ENCODE measurements at regions not wholly inside any gene's neighbourhood (a gene's known extent, or its start where the extent isn't known, plus 50 kb on each side); places are given as distances from the start of the nearest gene placed in this dataset.

DNA sequence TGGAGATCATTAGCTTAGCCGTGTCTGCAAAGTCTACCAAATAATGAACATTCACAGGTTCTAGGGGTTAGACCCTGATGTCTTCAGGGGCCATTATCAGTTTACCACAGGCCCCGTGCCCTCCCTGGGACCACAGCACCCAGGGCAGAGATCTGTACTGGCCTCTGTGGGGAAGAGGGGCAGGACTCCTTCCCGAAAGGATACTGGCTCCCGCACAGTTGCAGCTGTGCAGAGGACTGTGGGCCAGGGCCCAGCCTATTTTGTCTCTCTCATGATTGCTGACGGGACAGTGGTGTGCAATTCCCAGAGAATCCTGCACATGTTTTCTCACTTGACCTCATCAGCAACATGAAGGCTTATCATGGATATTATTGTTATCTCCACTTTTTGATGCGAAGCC lies 243.9 kb downstream of the GLRX3 start:
- DNase-seq (no peak), ATAC-seq (no peak)
- peaks cover 7% of the 10 kb centered on the region for H3K9me3 Mint-ChIP-seq
- H3K4me3 Mint-ChIP-seq = no peak overlapping the region
- H3K4me1 Mint-ChIP-seq (ENCODE audit: low read depth) = no peaks in the 10 kb centered on the region
- H3K27me3 Mint-ChIP-seq (ENCODE audit: low read depth) = peaks cover 2% of the 10 kb centered on the region
- H3K36me3 Mint-ChIP-seq (ENCODE audit: insufficient read depth) = no peaks in the 10 kb centered on the region

DNA sequence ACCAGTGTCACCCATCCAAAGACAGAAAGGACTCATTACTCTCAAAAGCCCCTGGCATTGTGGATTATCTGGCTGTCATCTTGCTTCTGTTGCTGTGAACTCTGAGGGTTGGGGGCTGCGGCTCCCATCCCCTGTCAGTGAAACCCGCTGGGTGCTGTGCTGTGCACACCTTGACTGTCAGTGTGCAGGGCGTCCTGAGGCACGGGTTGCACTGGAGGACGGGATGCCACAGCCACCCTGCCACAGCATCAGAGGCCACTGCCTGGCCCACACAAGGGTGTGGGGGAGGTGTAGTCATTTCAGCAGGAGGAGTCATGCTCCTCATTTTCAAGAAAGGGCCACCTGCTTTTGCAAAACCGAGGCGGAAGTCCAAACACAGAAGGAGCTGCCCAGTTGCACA lies 245.8 kb downstream of the GLRX3 start:
- Mint-ChIP-seq H3K27me3 (ENCODE audit: low read depth) (peaks cover 2% of the 10 kb centered on the region), H3K4me3 (no peak overlapping the region), H3K36me3 (ENCODE audit: insufficient read depth) (no peaks in the 10 kb centered on the region), H3K4me1 (ENCODE audit: low read depth) (no peaks in the 10 kb centered on the region), H3K9me3 (peaks cover 15% of the 10 kb centered on the region)
- DNase-seq (no peak), ATAC-seq (no peak)

DNA sequence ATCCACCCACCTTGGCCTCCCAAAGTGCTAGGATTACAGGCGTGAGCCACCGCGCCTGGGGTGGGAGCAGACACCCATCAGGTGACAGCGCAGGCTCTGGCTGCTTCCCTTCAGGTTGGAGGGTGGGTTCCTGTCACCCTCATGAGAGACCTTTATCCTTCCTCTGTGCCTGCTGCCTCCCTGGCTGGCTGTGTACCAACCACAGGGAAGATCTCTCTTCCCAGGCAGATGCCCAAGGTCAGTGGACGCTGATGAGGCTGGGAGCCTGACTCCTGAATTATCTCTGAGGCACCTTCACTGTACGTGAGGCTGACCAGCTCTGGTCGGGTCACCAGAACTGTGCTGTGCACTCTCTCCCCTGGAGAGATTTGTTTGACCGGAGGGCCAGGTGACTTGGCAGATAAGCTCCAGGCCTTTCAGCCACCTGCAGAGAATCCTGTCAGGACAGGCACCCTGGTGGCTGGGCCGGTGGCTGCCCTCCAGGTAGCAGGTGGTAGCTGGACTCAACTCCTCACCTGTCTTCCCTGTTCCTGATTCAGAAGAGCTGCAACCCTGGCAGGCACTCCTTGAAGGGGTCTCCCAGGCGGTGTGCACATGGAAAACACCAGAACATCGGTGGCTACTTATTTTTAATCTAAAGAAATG lies 251.9 kb downstream of the GLRX3 start:
- H3K4me1 Mint-ChIP-seq (ENCODE audit: low read depth) = no peaks in the 10 kb centered on the region
- H3K36me3 Mint-ChIP-seq (ENCODE audit: insufficient read depth) = no peaks in the 10 kb centered on the region
- no peak for ATAC-seq
- no peak for DNase-seq
- H3K4me3 Mint-ChIP-seq = no peak overlapping the region
- peaks cover 19% of the 10 kb centered on the region for H3K9me3 Mint-ChIP-seq
- H3K27me3 Mint-ChIP-seq (ENCODE audit: low read depth) = peaks cover 6% of the 10 kb centered on the region

DNA sequence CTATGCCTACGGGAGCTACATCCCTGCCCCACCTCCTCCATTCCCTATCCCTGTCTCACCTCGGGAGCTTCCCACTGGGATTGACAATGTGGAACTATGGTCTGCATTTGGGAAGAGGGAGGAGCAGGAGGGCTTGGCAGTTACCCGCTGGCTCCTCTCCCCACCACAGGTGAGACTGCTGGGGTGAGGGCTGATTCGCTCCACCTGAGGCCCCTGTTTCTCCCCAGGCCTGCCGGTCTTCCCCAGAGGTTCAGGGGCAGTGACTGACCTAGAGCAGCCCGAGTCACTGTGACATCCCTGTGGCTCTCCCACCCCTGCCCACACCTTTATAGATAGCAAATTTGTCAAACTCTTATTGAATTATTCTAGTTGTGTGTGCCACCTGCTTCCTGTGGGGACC lies 252.6 kb downstream of the GLRX3 start:
- no peak for DNase-seq
- no peaks in the 10 kb centered on the region for H3K4me1 Mint-ChIP-seq (ENCODE audit: low read depth)
- no peak for ATAC-seq
- no peak overlapping the region for H3K4me3 Mint-ChIP-seq
- H3K9me3 Mint-ChIP-seq = peaks cover 21% of the 10 kb centered on the region
- H3K27me3 Mint-ChIP-seq (ENCODE audit: low read depth) = peaks cover 6% of the 10 kb centered on the region
- H3K36me3 Mint-ChIP-seq (ENCODE audit: insufficient read depth) = no peaks in the 10 kb centered on the region

DNA sequence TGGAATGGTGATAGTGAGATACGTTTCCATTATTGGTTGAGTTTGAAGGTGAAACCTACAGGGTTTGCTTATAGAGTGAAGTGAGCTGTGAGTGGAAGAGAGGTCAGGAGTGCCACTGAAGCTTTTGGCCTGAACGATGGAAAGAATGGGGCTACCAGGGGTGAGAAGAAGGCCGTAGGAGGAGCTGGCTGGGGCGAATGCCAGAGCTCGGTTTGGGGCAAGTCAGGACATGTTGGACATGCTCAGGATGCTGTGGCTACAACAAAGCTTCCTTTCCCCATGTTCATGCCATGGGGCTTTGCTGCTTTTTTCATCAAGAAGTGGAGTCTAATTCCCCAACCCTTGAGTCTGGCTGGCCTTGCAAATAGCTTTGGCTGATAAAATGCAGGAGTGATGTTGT lies 253.7 kb downstream of the GLRX3 start:
- H3K9me3 Mint-ChIP-seq = peaks cover 18% of the 10 kb centered on the region
- no peak for ATAC-seq
- no peak overlapping the region for H3K4me3 Mint-ChIP-seq
- H3K36me3 Mint-ChIP-seq (ENCODE audit: insufficient read depth) = no peaks in the 10 kb centered on the region
- H3K27me3 Mint-ChIP-seq (ENCODE audit: low read depth) = peaks cover 6% of the 10 kb centered on the region
- no peaks in the 10 kb centered on the region for H3K4me1 Mint-ChIP-seq (ENCODE audit: low read depth)
- no peak for DNase-seq

DNA sequence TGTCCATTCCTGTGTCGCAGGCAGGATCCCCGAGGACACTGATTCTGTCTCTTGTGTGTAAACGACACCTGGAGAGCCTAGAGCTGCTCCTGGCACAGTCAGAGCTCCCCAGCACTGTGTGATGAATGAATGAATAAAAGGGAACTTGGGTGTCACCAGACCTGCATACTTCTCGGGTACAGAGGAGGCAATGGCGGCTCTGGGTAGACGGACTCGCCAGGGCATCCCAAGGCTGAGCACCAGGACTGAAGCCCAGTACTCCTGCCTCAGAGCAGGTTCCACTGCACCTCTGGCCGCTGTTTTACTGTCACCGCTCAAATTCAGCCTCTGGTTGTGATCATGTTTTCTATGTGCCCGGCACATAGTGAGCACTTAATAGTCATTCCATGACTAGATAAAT lies 255.8 kb downstream of the GLRX3 start:
- H3K9me3 Mint-ChIP-seq = peaks cover 21% of the 10 kb centered on the region
- H3K4me1 Mint-ChIP-seq (ENCODE audit: low read depth) = no peaks in the 10 kb centered on the region
- no peak overlapping the region for H3K4me3 Mint-ChIP-seq
- DNase-seq = no peak
- H3K27me3 Mint-ChIP-seq (ENCODE audit: low read depth) = peaks cover 6% of the 10 kb centered on the region
- no peak for ATAC-seq
- no peaks in the 10 kb centered on the region for H3K36me3 Mint-ChIP-seq (ENCODE audit: insufficient read depth)

DNA sequence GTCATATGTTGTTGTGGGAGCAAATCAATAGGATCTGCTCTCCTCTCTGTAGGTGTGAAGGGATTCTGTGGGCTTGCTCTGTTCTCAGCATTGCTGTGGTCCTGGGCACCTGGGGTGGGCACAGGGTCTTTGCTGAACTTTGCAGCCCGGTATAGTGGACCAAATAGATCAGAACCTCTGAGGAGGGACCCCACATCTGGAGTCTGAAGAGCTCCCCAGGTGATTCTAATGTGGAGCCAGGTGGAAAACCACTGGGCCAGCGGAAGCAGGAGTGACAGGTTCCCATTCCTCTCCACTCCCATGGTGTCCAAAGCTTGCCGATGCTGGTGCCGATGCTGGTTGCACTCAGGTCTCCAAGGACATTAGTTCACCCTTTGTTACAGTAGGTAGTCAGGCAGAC lies 257.2 kb downstream of the GLRX3 start:
- Mint-ChIP-seq H3K36me3 (ENCODE audit: insufficient read depth) (peaks cover 2% of the 10 kb centered on the region), H3K4me3 (no peak overlapping the region), H3K9me3 (peaks cover 22% of the 10 kb centered on the region), H3K27me3 (ENCODE audit: low read depth) (peaks cover 6% of the 10 kb centered on the region), H3K4me1 (ENCODE audit: low read depth) (no peaks in the 10 kb centered on the region)
- ATAC-seq (no peak), DNase-seq (no peak)

DNA sequence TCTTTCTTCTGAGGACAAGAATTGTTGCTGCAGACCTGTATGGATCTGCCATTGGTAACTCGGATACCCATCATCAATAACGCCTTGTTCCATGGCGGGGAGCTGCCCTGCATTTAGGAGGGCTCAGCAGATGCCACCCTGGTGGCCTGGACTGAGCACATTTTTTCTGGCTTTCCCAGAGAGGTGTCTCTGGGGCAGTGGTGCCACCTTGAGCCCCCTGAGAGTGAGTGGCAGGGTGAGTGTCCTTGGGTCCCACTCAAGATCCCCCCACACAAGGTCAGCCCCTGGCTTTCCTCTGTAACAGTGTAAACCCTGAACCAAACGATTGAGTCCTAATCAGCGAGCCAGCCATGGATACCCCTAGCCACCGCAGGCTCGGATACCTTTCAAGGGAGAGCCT lies 258.6 kb downstream of the GLRX3 start:
- ATAC-seq = no peak
- no peak for DNase-seq
- Mint-ChIP-seq H3K4me1 (ENCODE audit: low read depth) (no peaks in the 10 kb centered on the region), H3K27me3 (ENCODE audit: low read depth) (peaks cover 4% of the 10 kb centered on the region), H3K36me3 (ENCODE audit: insufficient read depth) (peaks cover 2% of the 10 kb centered on the region), H3K9me3 (peaks cover 22% of the 10 kb centered on the region), H3K4me3 (no peak overlapping the region)

DNA sequence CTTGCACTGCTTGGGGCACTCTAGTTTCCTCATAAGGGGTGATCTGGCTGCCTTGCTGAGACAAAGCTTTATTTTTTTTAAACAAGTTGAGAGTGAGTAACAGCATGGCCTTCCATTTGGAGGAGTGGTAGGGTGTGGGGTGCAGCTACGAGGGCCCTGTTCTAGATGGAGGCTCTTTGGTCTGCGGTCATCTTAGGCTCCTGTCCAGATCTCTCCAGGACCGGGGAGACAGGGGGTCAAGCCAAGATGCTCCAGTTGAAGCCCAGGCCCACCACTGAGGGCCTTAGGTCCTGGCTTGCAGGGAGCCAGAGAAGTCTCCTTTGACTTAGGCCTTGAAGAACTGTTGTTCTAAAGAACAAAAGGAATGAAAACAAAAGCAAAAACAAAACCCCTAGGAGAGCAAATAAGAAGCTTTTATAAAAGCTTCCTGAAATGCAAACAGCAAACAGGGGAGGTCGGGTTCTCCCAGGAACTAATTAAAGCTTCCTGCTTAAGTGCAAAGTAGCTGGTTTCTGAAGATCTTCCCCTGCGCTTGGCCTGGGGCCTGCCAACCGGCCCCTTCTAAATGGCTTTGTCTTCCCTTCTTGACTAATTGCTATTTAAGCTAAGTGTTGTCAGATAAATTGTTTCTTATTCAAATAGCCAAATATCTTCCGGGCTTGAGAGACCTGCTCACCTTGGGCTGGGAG lies 259.2 kb downstream of the GLRX3 start:
- Mint-ChIP-seq H3K4me3 (no peak overlapping the region), H3K4me1 (ENCODE audit: low read depth) (no peaks in the 10 kb centered on the region), H3K27me3 (ENCODE audit: low read depth) (peaks cover 3% of the 10 kb centered on the region), H3K36me3 (ENCODE audit: insufficient read depth) (peaks cover 2% of the 10 kb centered on the region), H3K9me3 (peaks cover 22% of the 10 kb centered on the region)
- no peak for DNase-seq
- ATAC-seq = no peak

DNA sequence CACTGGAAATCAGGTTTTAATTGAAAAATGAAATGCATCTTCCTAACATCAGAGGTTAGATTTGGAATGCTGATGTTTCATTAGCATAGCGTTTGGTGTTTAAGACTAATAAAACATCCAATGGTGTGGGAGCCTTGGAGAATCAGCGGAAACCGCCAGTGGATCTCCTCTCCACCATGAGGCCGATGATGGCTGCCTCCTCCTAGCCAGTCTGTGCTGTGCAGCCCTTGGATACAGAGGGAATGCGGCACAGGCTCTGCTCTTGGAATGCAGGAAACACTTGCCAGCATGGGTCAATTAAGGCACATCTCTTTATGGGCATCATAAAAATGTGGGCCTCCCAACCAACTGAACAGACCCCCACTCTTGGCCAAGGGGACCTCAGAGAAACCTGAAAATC lies 259.9 kb downstream of the GLRX3 start:
- Mint-ChIP-seq H3K36me3 (ENCODE audit: insufficient read depth) (peaks cover 2% of the 10 kb centered on the region), H3K4me3 (no peak overlapping the region), H3K4me1 (ENCODE audit: low read depth) (no peaks in the 10 kb centered on the region), H3K9me3 (peaks cover 22% of the 10 kb centered on the region), H3K27me3 (ENCODE audit: low read depth) (peaks cover 3% of the 10 kb centered on the region)
- DNase-seq = no peak
- ATAC-seq = no peak

DNA sequence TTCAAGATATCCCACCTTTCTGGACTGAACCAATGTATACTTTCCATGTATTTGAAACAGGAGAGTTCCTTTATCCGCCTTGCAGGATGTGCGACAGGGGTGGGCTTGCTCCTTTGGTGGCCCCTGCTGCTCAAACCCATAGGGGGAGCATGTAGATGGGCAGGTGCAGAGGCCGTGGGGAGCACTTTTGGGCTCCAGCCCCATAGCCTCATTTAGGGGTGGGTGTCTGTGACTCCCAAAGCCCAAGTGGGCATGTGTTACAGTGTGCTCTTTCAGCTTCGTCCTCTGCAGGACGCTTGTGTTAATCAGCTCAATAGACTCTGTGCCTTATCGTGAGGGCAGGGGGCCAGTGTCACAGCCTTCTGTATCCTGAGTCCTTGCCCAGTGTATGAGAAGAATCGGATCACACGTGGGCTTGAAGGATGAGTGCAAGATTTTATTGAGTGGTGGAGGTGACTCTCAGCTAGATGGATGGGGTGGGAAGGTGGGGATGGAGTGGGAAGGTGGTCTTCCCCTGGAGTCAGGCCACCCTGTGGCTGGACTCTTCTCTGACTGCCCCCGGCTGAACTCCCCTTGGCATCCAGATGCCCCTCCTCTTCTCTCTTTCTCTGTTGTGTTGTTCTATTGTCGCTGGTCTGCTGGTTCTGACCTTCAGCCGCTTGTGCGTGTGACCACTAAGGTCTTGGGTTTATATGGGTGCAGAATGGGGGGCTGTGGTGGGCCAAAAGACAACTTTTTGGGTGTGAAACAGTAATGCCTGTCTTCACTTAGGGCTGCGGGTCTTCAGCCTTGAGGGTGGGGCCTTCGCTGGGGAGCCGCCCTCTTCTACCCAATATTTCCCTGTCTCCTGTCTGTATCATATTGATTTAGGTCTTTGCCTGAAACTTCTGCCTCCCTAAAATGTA lies 262.2 kb downstream of the GLRX3 start:
- DNase-seq = no peak
- peaks cover 2% of the 10 kb centered on the region for H3K36me3 Mint-ChIP-seq (ENCODE audit: insufficient read depth)
- H3K4me1 Mint-ChIP-seq (ENCODE audit: low read depth) = no peaks in the 10 kb centered on the region
- H3K9me3 Mint-ChIP-seq = peaks cover 22% of the 10 kb centered on the region
- H3K4me3 Mint-ChIP-seq = no peak overlapping the region
- ATAC-seq = no peak
- no peaks in the 10 kb centered on the region for H3K27me3 Mint-ChIP-seq (ENCODE audit: low read depth)

DNA sequence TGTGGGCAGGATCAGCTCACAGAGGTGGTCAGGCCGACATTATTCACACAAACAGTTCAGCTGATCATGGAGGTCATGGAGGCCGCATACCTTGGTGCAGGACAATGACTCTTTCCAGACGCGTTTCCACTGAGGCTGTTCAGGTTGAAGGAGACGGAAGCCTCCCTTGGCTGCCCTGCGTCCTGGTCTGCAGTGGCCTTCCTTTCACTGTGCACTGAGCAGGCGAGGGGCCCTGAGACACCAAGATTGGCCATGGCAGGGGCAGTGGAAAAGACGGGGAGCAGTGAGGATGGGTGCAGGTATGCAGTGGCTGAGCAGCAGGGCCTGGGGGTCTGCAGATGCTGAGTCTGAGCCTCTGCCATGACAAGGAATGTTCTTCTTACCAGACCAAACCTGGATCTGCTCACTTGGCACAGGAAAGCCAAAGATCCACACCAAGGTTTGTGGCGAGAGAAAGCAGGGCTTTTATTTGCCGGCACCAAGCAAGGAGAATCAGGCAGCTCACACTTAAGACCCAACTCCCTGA lies 263.3 kb downstream of the GLRX3 start:
- ATAC-seq = no peak
- no peak for DNase-seq
- peaks cover 2% of the 10 kb centered on the region for H3K36me3 Mint-ChIP-seq (ENCODE audit: insufficient read depth)
- H3K4me1 Mint-ChIP-seq (ENCODE audit: low read depth) = no peaks in the 10 kb centered on the region
- peaks cover 17% of the 10 kb centered on the region for H3K9me3 Mint-ChIP-seq
- no peaks in the 10 kb centered on the region for H3K27me3 Mint-ChIP-seq (ENCODE audit: low read depth)
- no peak overlapping the region for H3K4me3 Mint-ChIP-seq

DNA sequence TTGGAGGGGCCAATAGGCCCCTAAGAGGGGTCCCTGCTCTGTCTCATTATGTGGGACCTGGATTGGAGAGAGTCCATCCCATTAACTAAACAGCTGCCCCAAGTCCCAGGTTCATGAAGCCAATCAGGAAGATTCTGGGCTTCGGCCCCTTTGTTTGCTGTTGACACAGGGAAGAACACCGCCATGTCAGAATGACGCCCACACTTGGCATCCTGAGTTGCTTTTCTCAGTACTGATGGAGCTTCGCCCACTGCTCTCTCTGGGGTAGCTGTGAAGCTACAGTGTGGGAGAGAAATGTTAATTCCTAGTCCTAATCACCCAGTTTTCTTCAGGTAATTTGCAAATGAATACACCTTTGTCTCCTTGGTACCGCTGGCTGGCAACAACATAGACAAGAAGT lies 264.7 kb downstream of the GLRX3 start:
- H3K4me1 Mint-ChIP-seq (ENCODE audit: low read depth) = no peaks in the 10 kb centered on the region
- peaks cover 13% of the 10 kb centered on the region for H3K9me3 Mint-ChIP-seq
- DNase-seq (no peak), ATAC-seq (no peak)
- H3K4me3 Mint-ChIP-seq = no peak overlapping the region
- H3K36me3 Mint-ChIP-seq (ENCODE audit: insufficient read depth) = peaks cover 2% of the 10 kb centered on the region
- H3K27me3 Mint-ChIP-seq (ENCODE audit: low read depth) = peaks cover 1% of the 10 kb centered on the region

DNA sequence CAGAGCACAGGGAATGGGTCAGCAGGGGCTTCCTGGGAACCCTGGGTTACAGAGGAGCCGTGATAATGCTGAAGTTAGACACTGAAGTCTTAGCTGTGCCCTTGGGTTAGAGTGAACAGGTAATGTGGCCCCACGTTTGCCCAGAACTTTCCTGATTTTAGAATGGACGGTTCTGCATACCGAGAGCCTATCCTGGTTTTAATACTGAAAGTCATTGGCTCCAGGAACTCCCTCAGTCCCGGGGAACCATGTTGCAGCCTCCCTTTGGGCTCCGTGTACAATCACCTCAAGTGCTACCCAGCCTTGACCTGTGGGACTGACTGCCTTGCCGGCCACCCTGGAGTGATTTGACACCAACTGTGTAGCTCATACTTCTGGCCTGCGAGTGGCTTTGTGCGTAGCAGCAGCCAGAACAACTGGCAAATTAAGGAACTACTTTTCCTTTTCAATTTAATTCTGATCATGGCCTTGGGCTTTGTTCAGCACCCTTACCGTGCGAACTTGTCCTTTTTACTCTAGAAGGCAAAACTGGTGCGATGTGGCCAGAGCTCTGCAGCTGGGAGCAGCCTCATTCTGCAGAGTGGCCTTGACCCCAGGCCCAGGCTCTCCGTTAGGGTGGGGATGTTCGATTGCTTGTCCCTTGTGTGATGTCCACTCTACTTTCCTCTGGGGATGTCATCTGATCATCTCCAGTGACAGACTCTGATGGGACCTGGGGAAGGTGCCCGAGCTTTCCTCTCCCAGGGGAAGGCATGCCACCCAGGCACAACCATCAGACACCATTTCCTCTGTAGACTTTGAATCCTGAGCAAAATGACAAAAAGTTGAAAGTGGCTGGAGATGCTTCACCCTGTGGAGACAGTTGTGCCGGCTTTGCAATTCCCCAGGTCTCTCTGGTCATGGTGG lies 265.9 kb downstream of the GLRX3 start:
- Mint-ChIP-seq H3K36me3 (ENCODE audit: insufficient read depth) (peaks cover 2% of the 10 kb centered on the region), H3K4me3 (no peak overlapping the region), H3K9me3 (peaks cover 5% of the 10 kb centered on the region), H3K4me1 (ENCODE audit: low read depth) (no peaks in the 10 kb centered on the region), H3K27me3 (ENCODE audit: low read depth) (peaks cover 2% of the 10 kb centered on the region)
- ATAC-seq (no peak), DNase-seq (no peak)

All from activated T-cell treated with anti-CD3 and anti-CD28 coated beads, Interleukin-2, amount 50 U/mL, for 4 hours (primary cell).